Natural killer cell (primary cell): ENCODE measurements at regions not wholly inside any gene's neighbourhood (a gene's known extent, or its start where the extent isn't known, plus 50 kb on each side); places are given as distances from the start of the nearest gene placed in this dataset.

Experiments used
- ATAC-seq, 3 donors: fragments of 150-1000 bp in 2 of 3; fragments of 200-7000 bp in 1 of 3; cut with Tn5 transposase; 1 replicate in 1 of 3; 2 replicates in 2 of 3; pipeline ENCODE4 v1.10.0; 2021; ENCODE audit warnings: mild to moderate bottlenecking in 2 of 3, moderate library complexity in 2 of 3
- DNase-seq, 2 donors: peaks; one replicate each; pipeline versions ENCODE4 v3.0.0 to v3.0.0-alpha.2; 2013 to 2021; ENCODE audit warnings: mixed read lengths in 1 of 2
- H3K27ac ChIP-seq: one replicate; pipeline ENCODE4 v1.5.1; 2013; ENCODE audit warnings: mild to moderate bottlenecking, low read length
- H3K27me3 ChIP-seq: one replicate; pipeline ENCODE4 v1.6.1; 2013; ENCODE audit warnings: low read length; ENCODE audit not compliant: control insufficient read depth, insufficient read depth
- H3K36me3 ChIP-seq: one replicate; pipeline ENCODE4 v1.6.1; 2013; ENCODE audit warnings: low read length; ENCODE audit not compliant: control insufficient read depth, insufficient read depth
- H3K4me1 ChIP-seq: one replicate; pipeline ENCODE4 v1.6.1; 2013; ENCODE audit warnings: low read length; ENCODE audit not compliant: control insufficient read depth, insufficient read depth
- H3K4me3 ChIP-seq: one replicate; pipeline ENCODE4 v1.5.1; 2013; ENCODE audit warnings: low read length
- H3K9me3 ChIP-seq: one replicate; pipeline ENCODE4 v1.6.1; 2013; ENCODE audit warnings: low read length; ENCODE audit not compliant: control insufficient read depth, insufficient read depth
- H3K27ac Mint-ChIP-seq, 2 donors: one replicate each; pipeline ENCODE4 v1.8.0; 2022; ENCODE audit warnings: mild to moderate bottlenecking in 2 of 2, mixed read lengths in 2 of 2, moderate library complexity in 1 of 2
- H3K27me3 Mint-ChIP-seq, 2 donors: one replicate each; pipeline ENCODE4 v1.8.0; 2022; ENCODE audit warnings: low read depth in 2 of 2, mixed read lengths in 2 of 2
- H3K36me3 Mint-ChIP-seq: one replicate; pipeline ENCODE4 v1.8.0; 2022; ENCODE audit warnings: mixed read lengths
- H3K4me1 Mint-ChIP-seq, 2 donors: one replicate each; pipeline ENCODE4 v1.8.0; 2022; ENCODE audit warnings: mixed read lengths in 2 of 2
- H3K4me3 Mint-ChIP-seq: one replicate; pipeline ENCODE4 v1.8.0; 2022; ENCODE audit warnings: mild to moderate bottlenecking, moderate library complexity, mixed read lengths
- H3K9me3 Mint-ChIP-seq, 2 donors: one replicate each; pipeline ENCODE4 v1.8.0; 2022; ENCODE audit warnings: mixed read lengths in 2 of 2
- WGBS: methylation state at CpG from one replicate; pipeline ENCODE4 v1.1.7; 2013; ENCODE audit warnings: missing lambda C conversion rate; ENCODE audit not compliant: insufficient coverage; 5-methylcytosine and 5-hydroxymethylcytosine counted together
- intact Hi-C: fragments of 100-400 bp; cut with micrococcal nuclease; formaldehyde crosslinking; loops from one replicate; pipeline ENCODE4 v1.14.2; 2022
- TF ChIP-seq, protein P1 (sequence below): fragments of 200-600 bp; IDR thresholded peaks from one replicate; pipeline ENCODE4 v1.8.0; 2022; ENCODE audit warnings: antibody characterized with exemption

DNA sequence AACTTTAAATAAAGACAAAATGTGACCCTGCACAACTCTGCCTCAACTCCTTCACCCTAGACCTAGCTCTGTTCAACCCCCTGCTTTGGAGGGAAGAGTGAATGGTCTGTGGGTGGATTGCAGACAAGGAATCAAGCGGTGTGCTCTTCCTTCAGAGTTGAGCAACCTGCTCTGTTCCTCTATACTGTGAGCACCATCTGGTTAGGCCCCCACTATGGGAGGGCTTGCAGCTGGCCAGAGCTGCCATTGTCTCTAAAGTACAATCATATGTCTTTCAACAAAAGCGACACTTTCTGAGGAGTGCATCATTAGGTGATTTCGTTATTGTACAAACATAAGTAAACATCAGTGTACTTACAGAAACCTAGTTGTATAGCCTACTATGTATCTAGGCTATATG lies 406.1 kb upstream of the MARCKS start:
- Mint-ChIP-seq H3K4me1 (no peaks in the 10 kb centered on the region), H3K27me3 (no peaks in the 10 kb centered on the region), H3K27ac (no peak overlapping the region), H3K9me3 (peaks cover 0 to 5% of the 10 kb centered on the region in 2 donors), H3K36me3 (no peaks in the 10 kb centered on the region), H3K4me3 (no peak overlapping the region)
- Histone ChIP-seq H3K9me3 (no peaks in the 10 kb centered on the region), H3K36me3 (no peaks in the 10 kb centered on the region), H3K4me1 (no peaks in the 10 kb centered on the region), H3K27me3 (no peaks in the 10 kb centered on the region), H3K27ac (no peak overlapping the region), H3K4me3 (no peak overlapping the region)
- no peak for ATAC-seq
- intact Hi-C loops, result no loop called here
- 86% methylated on average over 2 of the region's 3 CpGs for WGBS
- TF ChIP-seq, protein P1, sequence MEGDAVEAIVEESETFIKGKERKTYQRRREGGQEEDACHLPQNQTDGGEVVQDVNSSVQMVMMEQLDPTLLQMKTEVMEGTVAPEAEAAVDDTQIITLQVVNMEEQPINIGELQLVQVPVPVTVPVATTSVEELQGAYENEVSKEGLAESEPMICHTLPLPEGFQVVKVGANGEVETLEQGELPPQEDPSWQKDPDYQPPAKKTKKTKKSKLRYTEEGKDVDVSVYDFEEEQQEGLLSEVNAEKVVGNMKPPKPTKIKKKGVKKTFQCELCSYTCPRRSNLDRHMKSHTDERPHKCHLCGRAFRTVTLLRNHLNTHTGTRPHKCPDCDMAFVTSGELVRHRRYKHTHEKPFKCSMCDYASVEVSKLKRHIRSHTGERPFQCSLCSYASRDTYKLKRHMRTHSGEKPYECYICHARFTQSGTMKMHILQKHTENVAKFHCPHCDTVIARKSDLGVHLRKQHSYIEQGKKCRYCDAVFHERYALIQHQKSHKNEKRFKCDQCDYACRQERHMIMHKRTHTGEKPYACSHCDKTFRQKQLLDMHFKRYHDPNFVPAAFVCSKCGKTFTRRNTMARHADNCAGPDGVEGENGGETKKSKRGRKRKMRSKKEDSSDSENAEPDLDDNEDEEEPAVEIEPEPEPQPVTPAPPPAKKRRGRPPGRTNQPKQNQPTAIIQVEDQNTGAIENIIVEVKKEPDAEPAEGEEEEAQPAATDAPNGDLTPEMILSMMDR, result no peak
- DNase-seq, result no peak

DNA sequence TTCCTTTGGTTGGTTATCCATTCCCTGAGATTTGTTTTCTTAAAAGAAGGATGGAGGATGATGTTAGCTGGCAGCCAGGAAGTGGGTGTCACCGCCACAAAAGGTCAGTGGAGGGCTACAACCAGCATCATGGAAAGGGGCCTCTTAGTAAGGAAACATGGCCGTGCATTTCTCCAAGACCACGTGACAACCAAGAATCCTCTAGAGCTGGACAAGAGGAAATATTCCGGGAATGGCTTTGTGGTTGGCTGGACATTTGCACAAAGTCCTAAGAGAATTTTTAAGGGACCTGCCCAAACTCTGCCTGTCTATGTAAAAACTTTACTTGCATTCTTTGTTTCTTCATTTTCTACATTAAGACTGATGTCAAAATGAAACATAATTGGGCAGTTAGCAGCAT lies 399.9 kb upstream of the MARCKS start:
- Mint-ChIP-seq H3K9me3 (peaks cover 0 to 8% of the 10 kb centered on the region in 2 donors), H3K4me1 (no peaks in the 10 kb centered on the region), H3K36me3 (no peaks in the 10 kb centered on the region), H3K4me3 (no peak overlapping the region), H3K27me3 (no peaks in the 10 kb centered on the region), H3K27ac (no peak overlapping the region)
- WGBS, result 85% methylated on average over 4 of the region's 4 CpGs
- intact Hi-C loops, result no loop called here
- no peak overlapping the region for H3K27ac ChIP-seq
- H3K27me3 ChIP-seq, result no peaks in the 10 kb centered on the region
- H3K36me3 ChIP-seq, result no peaks in the 10 kb centered on the region
- H3K9me3 ChIP-seq, result no peaks in the 10 kb centered on the region
- no peak for ATAC-seq
- DNase-seq, result no peak
- no peak overlapping the region for H3K4me3 ChIP-seq
- H3K4me1 ChIP-seq, result no peaks in the 10 kb centered on the region
- TF ChIP-seq, protein P1, result no peak

DNA sequence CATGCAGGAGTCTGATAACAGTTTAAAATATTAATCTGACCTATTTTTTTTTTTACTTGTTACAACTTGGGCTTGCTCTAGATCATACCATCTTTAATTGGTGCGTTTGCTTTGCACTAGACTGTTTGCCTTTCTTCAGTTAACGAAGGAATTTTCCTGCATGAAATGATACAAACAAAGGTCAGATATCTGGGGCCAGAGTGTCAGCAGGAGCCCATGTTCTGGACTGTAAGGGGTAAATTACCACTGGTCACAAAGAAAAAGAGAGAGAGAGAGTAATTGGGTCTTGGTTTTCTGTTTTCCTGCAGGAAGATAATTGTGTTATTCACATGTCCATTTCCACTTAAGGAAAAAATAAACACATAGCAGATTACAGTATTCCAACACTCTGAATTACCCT lies 399.4 kb upstream of the MARCKS start:
- Histone ChIP-seq H3K4me3 (no peak overlapping the region), H3K27ac (no peak overlapping the region), H3K36me3 (no peaks in the 10 kb centered on the region), H3K9me3 (no peaks in the 10 kb centered on the region), H3K27me3 (no peaks in the 10 kb centered on the region), H3K4me1 (no peaks in the 10 kb centered on the region)
- intact Hi-C loops, result no loop called here
- 90% methylated on average over 2 of the region's 2 CpGs for WGBS
- Mint-ChIP-seq H3K4me1 (no peaks in the 10 kb centered on the region), H3K27me3 (no peaks in the 10 kb centered on the region), H3K36me3 (no peaks in the 10 kb centered on the region), H3K4me3 (no peak overlapping the region), H3K27ac (no peak overlapping the region), H3K9me3 (peaks cover 0 to 11% of the 10 kb centered on the region in 2 donors)
- DNase-seq (no peak), ATAC-seq (no peak)
- TF ChIP-seq, protein P1, result no peak

DNA sequence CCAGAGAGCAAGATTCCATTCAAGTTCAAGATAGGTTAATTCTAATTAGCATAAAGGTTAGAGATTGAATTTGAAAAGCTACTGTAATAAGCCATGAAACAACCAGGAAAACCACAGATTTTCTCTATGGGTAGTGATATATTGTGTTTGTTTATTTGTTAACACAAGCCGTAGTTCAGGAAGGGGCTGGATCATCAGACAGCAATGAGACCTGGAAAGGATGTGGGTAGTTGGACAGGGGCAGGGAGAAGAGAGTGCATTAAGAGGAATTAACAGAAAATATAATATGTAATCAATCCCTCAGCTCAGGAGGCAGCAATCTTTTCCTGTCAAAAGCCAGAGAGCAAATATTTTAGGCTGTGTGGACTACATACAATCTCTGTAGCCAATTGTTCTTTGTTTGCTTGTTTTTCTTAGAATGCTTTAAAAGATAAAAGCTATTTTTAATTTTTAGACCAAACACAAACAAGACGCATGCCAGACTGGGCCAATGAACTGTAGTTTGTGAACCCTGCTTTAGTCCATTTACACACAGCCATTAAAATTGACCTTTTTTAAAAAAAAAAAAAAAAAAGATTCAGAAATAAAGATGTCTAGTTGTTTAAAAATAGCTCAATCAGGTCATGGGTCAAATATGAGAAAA lies 398.7 kb upstream of the MARCKS start:
- intact Hi-C loops, result no loop called here
- WGBS, result 35% methylated on average over 1 of the region's 2 CpGs
- peaks cover 0 to 11% of the 10 kb centered on the region in 2 donors for H3K9me3 Mint-ChIP-seq

More for the DNA sequence above, 398.7 kb upstream of the MARCKS start:
- no peak overlapping the region for H3K4me3 ChIP-seq
- Mint-ChIP-seq H3K4me3 (no peak overlapping the region), H3K4me1 (no peaks in the 10 kb centered on the region), H3K27ac (no peak overlapping the region), H3K27me3 (no peaks in the 10 kb centered on the region), H3K36me3 (no peaks in the 10 kb centered on the region)
- no peak overlapping the region for H3K27ac ChIP-seq
- H3K27me3 ChIP-seq, result no peaks in the 10 kb centered on the region
- H3K36me3 ChIP-seq, result no peaks in the 10 kb centered on the region
- TF ChIP-seq, protein P1, result no peak
- ATAC-seq (no peak), DNase-seq (no peak)
- no peaks in the 10 kb centered on the region for H3K9me3 ChIP-seq
- H3K4me1 ChIP-seq, result no peaks in the 10 kb centered on the region
